HG02610 (cell line): ENCODE measurements at regions not wholly inside any gene's neighbourhood (a gene's known extent, or its start where the extent isn't known, plus 50 kb on each side); places are given as distances from the start of the nearest gene placed in this dataset.

Source experiments
- ATAC-seq: cut with Tn5 transposase; IDR thresholded peaks from one replicate; pipeline ENCODE4 v1.9.1; 2021; ENCODE audit warnings: mild to moderate bottlenecking, moderate library complexity; ENCODE audit not compliant: unreplicated experiment

DNA sequence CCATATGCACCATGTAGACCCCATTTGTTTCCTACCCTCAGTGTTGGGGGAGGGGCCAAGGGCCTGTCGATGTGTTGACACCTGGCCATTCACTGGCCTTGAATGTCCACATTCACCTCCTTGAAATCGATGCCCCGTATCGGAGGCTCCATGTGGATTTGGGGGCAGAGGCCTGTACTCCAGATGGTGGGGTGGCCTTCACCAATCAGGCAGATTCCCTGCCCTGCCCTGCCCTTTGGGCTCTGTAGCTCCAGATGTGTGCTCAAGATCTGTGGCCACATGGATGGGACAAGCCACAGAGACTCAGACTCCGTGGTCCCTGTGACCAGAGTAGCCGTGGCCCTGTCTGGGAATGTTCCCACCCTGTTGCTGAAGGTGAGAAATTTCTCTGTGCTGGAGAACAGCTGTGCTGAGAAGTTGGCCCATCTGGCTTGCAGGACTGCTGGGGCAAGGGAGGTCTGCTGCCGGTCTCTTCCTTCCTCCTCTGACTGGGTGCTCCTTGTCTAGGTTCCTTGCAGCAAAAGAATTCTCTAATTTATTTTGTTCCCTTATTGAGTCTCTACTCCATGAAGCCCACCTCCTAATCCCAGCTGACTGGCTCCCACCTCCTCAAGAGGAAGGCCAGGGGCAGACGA, 221.3 kb downstream of the SEC14L1 start:
- no peak for ATAC-seq

DNA sequence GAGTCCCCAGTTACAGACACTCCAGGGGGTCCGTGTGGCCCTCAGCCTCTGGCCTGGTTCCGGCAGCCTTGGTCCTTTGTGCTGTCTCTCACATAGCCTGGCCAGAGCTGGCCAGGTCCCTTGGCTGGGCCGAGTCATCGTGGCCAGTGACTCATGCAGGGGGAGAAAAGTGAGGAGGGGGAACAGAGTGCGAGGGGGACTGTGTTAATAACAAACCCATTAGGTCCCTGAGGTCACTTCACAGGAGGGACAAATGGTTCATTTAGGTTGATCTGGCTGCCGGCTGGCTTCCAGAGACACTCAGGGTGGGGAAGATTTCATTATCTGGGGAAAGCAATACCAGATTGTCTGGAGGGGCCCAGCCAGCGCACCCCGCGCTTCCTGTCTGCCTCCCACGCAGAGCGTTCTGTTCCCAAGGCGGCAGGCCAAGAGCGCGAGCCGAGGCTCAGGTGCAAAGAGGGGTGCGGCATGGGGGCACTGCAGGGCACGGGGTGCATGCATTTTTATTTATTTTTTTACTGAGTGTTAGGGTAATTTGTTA, 223.1 kb downstream of the SEC14L1 start:
- ATAC-seq = no peak

DNA sequence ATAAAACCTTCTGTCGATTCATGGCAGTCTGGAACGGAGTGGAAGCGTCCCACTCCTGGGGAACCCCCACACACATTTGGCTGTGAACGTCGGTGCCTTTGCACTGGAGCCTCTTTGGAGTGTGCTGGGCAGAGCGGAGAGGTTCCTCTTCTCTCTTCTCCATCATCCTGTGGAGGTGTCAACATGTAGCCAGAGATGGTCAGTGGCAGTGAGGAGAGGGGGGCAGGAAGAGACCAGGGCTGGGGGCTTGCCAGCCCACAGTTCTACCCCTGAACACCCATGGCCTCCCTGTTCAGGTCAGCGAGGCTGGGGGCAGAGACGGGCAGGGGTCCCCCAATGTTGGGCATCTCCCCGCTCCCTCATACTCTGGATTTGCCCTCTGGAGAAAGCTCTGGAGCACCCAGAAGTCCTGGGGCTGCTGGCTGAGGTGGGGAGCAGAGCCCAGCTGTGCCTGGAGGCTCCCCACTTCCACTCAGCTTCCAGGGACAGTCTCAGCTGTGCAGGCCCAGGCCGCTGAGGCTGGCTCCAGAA, 223.7 kb downstream of the SEC14L1 start:
- no peak for ATAC-seq

DNA sequence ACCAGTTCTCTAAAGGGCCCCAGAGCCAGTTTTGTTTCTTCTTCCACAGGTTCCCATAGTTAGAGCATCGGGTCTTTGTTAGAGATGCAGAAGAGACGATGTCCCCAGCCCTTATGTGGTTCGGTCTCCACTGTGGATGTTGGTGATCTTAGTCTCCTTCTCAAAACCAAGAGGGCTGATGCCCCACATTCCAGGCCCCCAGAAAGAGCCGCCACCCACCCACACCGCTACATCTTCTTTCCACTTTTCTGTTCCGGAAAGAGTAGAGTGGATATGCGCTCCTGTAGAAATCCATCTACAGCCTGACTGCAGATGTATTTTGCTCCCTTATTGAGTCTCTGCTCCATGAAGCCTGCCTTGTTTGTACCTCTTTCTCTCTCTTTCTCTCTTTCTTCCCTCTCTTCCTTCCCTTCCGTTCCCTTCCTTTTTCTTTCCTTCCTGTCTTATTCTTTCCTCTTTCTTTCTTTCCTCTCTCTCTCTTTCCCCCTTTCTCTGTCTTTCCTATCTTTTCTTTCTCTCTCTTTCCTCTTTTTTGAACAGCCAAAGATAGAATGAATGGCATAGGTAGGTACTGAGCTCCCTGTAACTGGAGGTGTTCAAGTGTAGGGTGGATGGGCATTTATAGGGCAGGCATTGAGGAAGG, 224.3 kb downstream of the SEC14L1 start:
- ATAC-seq = no peak

DNA sequence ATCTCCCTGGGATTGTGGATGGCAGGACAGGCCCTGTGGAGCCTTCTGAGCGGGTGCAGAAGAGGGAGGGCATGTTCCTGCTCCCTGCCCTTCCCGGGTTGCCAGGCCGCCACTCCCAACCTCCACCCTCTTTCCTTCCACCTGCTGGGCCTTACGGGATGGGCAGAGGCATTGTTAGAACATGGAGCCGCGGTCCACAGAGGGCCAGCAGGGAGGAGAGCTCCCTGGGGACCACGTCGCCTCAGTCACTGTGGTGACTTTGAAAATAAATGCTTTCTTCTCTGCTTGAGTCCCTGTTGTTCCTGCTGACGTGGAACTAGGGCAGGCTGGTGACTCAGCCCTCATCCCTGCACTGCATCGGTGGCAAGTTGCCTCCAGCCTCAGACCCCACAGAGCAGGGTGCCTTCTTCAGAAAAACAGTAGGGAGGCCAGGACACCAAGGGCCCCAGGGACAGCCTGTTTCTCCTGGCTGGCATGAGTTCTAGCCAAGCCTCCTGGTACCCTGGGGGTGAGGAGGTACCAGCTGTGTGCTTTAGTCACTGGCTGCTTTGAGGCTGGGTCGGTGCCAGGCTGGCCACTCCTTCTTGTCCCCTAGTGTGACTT, 224.9 kb downstream of the SEC14L1 start:
- no peak for ATAC-seq

DNA sequence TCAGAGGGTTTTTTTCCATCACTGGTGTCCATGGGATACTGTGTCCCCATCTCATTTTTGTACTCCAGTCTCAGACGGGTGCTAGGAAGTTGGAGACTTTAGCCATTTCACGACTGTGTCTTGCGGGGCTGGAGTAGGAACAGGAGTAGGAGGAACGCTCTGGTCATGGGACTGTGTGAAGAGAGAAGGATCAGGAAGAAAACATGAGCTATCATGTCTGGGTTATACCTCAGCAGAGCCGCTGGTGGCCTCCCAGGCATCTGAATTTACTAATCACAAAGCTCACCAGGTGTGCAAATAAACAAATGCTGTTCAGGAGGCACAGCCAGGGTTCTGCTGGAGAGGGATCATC, 225.4 kb downstream of the SEC14L1 start:
- ATAC-seq = no peak

DNA sequence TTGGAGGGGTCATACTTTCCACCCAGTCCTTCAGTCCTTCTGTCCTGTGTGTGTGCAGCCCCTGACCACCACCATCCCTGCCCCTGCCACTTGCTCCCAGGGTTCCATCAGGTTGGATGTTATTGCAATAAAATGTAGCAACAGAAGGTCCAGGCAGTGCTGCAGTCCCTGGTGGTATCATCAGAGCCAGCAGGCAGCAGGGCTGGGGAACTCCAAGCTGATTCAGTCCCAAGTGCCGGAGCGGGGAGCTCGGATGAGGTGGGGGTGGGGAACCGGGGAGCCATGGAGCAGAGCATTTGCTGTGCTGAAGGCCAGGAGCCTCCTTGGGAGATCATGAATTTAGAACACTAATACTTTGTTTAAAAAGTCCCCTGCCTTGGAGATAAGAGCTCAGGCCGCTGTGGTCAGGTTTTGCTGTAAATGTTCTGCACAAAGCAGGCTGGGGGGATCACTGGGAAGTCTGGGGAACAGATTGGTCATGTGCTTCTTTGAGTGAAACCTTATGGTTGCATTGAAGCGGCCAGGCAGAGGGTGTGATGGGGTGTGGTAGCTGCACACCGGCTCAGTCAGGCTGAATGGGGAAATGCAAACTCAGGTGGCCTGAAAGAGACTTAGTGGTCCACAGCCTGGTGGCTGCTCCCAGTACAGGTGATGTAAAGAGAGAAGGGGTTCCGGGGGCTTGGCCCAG, 225.9 kb downstream of the SEC14L1 start:
- no peak for ATAC-seq

DNA sequence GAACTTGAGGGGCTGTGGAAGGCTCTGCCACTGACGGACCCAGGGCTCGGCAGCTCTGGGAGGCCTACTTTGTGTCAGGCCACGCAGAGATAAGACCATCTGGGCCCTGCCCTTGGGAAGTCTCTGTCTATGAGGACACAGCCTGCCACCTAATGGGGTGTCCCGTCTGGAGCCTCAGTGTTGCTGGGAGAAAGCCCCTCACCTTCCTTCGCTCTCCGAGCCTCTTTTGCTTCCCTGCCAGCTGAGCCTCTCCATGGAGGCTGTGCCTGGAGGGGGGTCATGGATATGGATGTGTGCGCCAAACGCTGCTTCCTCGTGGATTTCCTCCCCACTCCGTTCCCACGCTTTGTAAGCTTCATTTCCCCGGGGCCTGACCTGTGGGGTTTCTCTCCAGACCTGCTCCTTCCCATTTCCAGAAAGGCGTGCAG, 228.8 kb downstream of the SEC14L1 start:
- no peak for ATAC-seq

DNA sequence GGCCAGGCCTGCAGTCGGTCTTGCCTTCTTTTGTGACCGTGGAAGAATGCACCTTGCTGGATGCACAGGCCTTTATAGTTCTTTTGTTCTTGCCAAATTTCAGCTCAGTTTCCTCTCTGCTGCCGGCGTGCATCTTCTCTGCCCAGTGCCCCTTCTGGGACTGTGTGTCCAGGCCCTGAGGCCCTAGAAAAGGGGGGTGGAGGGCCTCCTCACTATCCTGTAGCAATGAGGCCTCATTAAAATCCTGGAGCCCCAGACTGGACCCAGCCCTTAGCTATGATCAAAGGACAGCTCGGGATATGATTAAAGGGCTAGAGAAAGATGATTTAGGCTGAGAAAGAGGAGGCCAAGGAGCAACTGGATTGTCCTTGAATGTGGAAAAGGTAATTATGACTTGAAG, 229.8 kb downstream of the SEC14L1 start:
- ATAC-seq = no peak

DNA sequence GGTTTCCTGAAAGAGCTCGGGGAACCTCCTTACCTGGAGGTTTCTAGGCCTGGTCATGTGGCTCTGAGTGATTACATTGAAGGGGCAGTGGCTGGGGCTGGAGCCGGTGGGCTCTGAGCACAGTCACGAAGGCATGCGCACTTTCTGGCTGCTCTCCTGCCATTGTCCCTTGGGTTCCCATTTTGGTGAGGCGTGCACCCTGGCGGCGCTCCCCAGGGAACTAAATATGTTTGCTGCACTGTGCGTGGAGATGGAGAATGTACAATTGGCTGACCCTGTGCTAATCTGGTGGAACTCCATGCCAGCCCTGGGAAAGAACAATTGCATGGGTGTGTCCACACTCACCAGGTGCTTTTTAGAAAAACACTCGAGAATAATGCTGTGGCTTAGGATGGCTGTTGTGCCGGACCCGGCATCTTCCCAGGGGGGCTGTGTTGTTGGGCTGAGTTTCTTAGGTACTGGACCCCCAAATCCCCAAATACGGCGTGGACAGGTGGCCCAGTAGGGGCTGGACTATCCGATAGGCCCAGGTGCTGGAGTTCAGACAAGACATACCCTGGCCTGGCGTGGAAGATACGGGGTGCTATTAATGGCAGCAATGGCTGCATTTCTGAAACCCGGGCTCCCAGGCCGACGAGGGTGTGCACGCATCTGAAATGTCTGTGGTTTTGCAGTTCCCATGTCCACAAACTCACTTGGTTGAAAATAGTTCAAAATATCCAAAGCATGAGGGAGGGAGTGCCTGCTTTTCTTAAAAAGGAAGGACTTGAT, 230.5 kb downstream of the SEC14L1 start:
- ATAC-seq = no peak

DNA sequence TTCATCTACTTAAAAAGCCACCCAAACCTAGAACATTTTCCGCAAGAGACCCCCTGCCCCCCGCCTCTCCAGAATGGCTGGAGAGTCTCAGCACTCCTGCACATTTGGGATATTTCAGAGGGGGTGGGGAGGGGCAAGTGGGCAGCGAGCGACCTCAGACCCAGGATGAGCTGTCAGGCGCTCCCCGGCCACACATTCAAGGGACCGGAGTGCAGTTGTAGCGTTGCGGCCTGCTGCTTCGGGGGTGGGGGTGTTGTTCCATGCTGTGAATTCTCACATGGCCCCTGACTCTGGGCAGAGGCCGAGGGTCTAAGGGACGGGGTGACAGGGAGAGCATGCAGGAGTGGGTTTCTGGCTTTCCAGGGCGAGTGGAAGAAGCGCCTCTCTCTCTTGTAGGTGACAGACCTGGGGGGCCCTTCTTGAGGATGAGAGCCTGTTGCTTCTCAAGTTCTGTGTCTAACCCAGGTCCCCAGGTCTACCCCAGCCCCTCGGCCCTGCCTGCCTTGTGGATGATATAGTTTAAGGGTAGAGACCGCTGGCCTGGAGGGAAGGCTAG, 231.2 kb downstream of the SEC14L1 start:
- no peak for ATAC-seq

DNA sequence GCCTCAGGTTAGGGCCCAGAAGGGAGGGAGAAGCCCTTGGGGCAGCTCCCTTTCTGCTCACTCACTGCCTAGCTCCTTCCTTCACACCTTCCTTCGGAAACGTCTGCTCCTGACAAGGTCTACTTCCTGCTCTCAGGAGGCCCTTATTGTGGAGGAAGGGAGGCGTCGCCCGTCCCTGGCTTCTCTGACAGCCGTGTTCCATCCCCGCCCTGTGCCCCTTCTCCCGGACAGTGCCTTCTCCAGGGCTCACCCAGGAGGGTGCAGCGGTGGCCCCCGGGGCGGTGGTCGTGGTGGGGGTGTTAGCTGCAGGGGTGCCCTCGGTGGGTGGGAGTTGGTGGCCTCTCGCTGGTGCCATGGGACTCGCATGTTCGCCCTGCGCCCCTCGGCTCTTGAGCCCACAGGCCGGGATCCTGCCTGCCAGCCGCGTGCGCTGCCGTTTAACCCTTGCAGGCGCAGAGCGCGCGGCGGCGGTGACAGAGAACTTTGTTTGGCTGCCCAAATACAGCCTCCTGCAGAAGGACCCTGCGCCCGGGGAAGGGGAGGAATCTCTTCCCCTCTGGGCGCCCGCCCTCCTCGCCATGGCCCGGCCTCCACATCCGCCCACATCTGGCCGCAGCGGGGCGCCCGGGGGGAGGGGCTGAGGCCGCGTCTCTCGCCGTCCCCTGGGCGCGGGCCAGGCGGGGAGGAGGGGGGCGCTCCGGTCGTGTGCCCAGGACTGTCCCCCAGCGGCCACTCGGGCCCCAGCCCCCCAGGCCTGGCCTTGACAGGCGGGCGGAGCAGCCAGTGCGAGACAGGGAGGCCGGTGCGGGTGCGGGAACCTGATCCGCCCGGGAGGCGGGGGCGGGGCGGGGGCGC, 231.9 kb downstream of the SEC14L1 start:
- ATAC-seq = no peak

DNA sequence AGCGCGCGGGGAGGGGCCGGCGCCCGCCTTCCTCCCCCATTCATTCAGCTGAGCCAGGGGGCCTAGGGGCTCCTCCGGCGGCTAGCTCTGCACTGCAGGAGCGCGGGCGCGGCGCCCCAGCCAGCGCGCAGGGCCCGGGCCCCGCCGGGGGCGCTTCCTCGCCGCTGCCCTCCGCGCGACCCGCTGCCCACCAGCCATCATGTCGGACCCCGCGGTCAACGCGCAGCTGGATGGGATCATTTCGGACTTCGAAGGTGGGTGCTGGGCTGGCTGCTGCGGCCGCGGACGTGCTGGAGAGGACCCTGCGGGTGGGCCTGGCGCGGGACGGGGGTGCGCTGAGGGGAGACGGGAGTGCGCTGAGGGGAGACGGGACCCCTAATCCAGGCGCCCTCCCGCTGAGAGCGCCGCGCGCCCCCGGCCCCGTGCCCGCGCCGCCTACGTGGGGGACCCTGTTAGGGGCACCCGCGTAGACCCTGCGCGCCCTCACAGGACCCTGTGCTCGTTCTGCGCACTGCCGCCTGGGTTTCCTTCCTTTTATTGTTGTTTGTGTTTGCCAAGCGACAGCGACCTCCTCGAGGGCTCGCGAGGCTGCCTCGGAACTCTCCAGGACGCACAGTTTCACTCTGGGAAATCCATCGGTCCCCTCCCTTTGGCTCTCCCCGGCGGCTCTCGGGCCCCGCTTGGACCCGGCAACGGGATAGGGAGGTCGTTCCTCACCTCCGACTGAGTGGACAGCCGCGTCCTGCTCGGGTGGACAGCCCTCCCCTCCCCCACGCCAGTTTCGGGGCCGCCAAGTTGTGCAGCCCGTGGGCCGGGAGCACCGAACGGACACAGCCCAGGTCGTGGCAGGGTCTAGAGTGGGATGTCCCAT, 232.8 kb downstream of the SEC14L1 start:
- ATAC-seq = no peak

DNA sequence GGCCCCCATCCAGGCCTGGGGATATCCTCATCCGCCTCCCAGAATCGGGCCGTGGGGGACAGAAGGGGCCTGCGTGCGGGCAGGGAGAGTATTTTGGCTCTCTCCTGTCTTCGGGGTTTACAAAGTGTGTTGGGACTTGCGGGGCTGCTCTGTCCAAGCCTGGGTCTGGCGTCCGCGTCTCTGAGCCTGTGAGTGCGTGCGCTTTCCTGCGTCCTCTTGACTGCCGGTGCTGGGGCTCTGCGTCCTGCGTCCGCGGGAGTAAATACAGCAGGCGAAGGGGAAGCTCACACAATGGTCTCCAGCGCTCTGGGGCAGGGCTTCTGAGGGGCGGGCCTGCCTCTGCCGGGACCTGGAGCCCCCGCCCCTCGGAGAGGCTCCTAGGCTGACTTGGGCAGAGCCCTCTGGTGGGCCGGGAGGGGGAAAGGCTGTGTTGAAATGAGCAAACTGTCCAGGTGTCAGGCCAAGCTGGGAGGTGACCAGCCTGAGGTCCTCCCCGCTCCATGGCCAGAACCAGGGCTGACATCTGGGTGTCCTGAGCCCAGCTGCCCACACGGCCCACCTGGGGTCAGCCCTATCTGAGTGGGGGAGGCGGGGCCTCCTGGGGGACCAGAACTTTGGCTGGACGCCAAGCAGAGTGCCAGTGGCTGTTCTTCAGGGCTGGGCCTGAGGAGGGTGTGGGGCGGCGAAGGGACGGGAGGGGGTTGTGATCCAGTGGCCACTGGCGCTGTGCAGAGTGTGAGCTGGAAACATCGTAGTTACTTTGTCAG, 233.6 kb downstream of the SEC14L1 start:
- ATAC-seq = no peak

DNA sequence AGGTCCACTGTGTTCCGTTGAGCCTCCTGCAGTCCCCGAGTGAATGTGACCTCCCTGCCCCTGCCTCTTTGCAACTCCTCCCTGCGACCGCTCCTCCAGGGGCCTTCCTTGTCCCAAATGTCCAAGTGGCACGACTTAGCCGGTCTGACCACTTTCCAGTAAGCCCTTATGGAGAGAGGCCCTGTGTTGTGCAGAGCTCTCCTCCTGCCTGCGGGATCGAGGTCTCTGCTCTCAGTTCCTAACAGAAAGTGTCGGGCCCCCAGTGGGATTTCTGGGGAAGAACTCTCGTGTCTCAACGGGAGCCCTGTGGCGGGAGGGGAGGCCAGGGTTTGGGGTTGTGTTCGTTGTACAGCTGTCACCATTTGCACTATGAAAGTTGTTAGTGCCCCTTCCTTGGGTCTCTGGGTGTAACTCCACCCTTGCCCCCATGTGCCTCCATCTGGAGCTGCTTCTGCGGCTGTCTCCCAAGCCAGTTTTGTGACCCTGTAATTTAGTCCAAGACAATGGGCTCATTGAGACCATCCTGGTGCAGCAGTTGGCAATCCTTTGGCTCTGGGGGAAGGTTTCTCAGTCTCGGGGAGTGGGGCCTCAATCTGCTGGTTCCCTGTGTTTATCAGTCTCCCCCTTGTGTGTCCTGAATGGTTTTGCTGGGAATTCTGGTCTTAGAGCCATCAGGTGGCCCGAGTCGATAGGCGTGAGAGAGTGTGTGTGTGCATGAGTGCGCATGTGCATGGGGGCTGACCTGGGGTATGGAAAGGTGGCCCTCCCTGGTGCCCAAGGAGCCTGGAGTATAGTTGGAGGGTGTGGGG, 234.5 kb downstream of the SEC14L1 start:
- ATAC-seq = no peak

DNA sequence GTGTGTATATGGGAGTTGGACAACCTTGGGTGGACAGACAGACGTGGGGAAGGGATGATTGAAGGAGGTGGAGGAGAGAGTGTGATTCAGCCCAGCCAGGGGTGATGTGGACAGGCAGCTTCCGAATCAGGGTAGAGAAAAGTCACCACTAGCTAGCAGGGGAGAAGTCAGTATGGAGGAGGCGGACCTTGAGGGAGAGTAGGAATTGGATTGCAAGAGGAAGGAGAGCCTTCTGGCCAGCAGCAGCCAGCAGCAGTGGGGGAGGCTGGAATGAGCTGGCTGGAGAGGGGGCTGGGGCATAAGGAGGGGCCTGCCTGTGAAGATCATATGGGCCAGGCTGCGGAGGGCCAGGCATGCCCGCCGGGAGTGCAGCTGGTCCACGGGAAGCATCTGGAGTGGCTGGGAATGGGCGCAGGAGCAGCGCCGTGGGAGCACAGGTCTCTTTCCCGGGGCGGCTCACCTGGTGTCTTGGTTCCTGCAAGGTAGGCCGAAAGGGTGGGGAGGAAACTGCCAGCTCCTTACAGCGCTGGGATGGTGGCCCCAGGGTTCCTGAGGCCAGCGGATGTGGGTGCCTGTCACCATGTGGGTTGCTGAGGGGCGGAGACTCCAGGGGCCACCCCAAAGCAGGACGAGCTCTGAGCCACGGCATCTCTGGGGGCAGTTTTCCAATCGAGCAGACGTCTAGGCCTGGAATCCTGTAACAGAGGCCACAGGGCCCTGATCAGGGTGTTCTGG, 235.3 kb downstream of the SEC14L1 start:
- no peak for ATAC-seq
